ENCODE measurements at regions not wholly inside any gene's neighbourhood (a gene's known extent, or its start where the extent isn't known, plus 50 kb on each side); places are given as distances from the start of the nearest gene placed in this dataset.

GRCh38 chr6:139758209-139758611 is 383.8 kb upstream of the CITED2 start:
- no peak for TF ChIP-seq CTCF (IDR thresholded peaks at IDR 0.05; ENCODE audit: low read length)
- TF ChIP-seq EZH2 (IDR thresholded peaks at IDR 0.05; ENCODE audit: borderline replicate concordance, low read length) = no peak
